ENCODE measurements at regions not wholly inside any gene's neighbourhood (a gene's known extent, or its start where the extent isn't known, plus 50 kb on each side); places are given as distances from the start of the nearest gene placed in this dataset.

DNA sequence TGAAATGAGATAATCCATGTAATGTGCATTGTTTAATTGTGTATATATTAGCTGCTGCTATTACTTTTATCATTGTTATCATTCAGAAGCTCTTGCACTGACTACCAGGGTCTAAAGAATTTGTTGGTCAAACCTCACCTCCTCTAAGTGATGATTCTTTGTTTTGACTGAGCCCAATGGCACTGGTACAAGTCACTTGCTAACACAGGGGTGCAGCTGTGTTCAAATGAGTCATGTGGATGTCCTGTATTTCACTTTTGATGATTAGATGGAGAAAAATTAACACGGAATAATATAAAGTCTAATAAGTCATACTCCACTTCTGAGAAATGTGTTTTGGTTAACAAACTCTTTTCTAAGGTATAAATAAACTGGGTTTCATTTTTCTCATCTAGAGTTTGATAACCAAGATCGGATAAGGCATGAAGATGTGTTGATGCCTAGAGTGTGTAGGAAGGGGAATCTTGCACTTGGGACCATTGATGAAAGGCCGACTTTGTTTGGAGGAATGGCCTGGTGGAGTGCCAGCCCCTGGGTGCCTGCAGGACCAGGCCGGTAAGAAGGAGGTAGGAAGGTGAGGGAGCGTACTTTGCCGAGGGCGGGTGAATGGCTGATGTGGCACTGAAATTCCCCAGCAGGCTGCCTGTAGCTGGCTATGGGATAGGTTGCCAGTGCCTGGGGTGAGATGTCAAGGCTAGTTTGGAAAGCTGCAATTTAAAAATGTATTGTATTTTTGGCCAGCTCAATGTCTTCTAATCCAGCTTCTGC, 244.7 kb upstream of the ZPLD1 start:
- peaks cover 0 to 8% (median 0%) of the 10 kb centered on the region in 6 donors for H3K4me1 ChIP-seq
- H3K27ac ChIP-seq = no peak overlapping the region
- H3K27me3 ChIP-seq (replicated peaks in 1 of 7) = no peaks in the 10 kb centered on the region
- no peak for TF ChIP-seq POLR2A (IDR thresholded peaks at IDR 0.05)
- TF ChIP-seq, protein P1, sequence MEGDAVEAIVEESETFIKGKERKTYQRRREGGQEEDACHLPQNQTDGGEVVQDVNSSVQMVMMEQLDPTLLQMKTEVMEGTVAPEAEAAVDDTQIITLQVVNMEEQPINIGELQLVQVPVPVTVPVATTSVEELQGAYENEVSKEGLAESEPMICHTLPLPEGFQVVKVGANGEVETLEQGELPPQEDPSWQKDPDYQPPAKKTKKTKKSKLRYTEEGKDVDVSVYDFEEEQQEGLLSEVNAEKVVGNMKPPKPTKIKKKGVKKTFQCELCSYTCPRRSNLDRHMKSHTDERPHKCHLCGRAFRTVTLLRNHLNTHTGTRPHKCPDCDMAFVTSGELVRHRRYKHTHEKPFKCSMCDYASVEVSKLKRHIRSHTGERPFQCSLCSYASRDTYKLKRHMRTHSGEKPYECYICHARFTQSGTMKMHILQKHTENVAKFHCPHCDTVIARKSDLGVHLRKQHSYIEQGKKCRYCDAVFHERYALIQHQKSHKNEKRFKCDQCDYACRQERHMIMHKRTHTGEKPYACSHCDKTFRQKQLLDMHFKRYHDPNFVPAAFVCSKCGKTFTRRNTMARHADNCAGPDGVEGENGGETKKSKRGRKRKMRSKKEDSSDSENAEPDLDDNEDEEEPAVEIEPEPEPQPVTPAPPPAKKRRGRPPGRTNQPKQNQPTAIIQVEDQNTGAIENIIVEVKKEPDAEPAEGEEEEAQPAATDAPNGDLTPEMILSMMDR (IDR thresholded peaks at IDR 0.05 in 8 of 11, conservative IDR thresholded peaks at IDR 0.05 in 3 of 11) = no peak
- TF ChIP-seq POLR2AphosphoS5 (IDR thresholded peaks at IDR 0.05) = no peak
- no peak for DNase-seq
- no peaks in the 10 kb centered on the region for H3K36me3 ChIP-seq
- 92 to 95% (median 94%) methylated on average over 7 of the region's 7 CpGs for WGBS, 5 donors
- no peak overlapping the region for H3K4me3 ChIP-seq
- H3K9me3 ChIP-seq = no peaks in the 10 kb centered on the region
- intact Hi-C loops (cut with DNase I; ENCODE audit: low total_unique reads) = no loop called here

DNA sequence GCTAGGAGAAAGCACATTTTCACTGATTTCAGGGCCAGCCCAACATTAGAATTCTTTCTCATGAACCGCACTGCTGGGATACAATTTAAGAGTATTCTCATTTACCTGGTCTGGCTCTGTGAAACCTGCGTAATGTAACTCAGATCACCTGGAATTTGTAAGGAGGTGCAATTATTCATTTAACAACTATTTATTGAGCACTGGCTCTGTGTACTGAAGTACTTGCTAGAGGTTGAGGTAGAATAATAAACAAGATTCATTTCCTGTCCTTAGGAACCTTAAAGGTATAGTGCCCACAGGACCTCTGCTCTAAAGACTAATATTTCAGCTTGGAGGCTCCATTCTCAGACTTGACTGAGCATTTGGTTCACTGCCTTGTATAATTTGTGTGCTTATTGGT, 242.2 kb upstream of the ZPLD1 start:
- no peaks in the 10 kb centered on the region for H3K9me3 ChIP-seq
- 76 to 100% (median 97%) methylated on average over 2 of the region's 2 CpGs for WGBS, 5 donors
- H3K27me3 ChIP-seq (replicated peaks in 1 of 7) = no peaks in the 10 kb centered on the region
- no peak overlapping the region for H3K27ac ChIP-seq
- intact Hi-C loops (cut with DNase I; ENCODE audit: low total_unique reads) = no loop called here
- H3K4me3 ChIP-seq = no peak overlapping the region
- no peak for DNase-seq
- no peaks in the 10 kb centered on the region for H3K36me3 ChIP-seq
- TF ChIP-seq, protein P1 (IDR thresholded peaks at IDR 0.05 in 8 of 11, conservative IDR thresholded peaks at IDR 0.05 in 3 of 11) = no peak
- TF ChIP-seq POLR2A (IDR thresholded peaks at IDR 0.05) (no peak), POLR2AphosphoS5 (IDR thresholded peaks at IDR 0.05) (no peak)
- H3K4me1 ChIP-seq = peaks cover 0 to 8% (median 0%) of the 10 kb centered on the region in 6 donors

DNA sequence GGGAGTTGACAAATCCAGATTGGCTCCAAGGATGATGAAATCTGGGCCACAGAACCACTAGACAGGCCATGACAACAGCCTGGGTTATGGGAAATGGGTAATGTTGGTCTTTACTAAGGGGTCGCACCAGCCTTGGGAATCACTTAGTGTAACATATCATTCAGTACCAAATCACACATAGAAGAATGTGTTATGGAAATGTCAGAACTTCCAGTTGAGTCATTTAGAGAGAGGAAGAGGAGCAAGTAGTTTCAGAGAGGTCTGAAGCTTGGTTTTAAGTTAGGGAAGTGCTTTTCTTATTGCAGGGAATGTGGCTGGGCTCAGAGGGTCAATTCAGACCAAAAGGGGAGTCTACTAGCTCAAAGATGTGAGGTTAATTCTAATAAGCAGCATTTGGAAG, 241.6 kb upstream of the ZPLD1 start:
- no peak for TF ChIP-seq POLR2AphosphoS5 (IDR thresholded peaks at IDR 0.05)
- Histone ChIP-seq H3K9me3 (no peaks in the 10 kb centered on the region), H3K4me1 (peaks cover 0 to 8% (median 0%) of the 10 kb centered on the region in 6 donors), H3K4me3 (no peak overlapping the region), H3K27me3 (replicated peaks in 1 of 7) (no peaks in the 10 kb centered on the region), H3K36me3 (no peaks in the 10 kb centered on the region), H3K27ac (no peak overlapping the region)
- intact Hi-C loops (cut with DNase I; ENCODE audit: low total_unique reads) = no loop called here
- WGBS, 5 donors = 82 to 100% (median 88%) methylated on average over 1 of the region's 1 CpG
- DNase-seq = no peak

DNA sequence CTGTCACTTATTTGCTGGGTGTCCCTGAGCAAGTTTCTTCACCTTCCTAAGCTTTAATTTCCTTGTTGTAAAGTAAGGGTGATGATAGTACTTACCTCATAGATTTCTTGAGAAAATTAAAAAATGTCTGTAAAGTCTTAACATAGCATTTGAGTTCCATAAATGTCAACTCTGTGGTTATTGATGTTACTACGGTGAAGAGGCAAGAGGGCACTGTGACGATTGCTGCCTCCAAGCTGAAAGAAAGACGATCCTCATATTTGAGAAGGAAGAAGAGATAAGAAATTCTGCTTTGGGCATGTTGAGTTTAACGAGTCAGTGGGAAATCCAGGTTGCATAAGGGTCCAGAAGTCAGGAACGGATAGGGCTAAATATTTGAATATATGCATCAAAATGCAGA, 240.8 kb upstream of the ZPLD1 start:
- TF ChIP-seq POLR2A (IDR thresholded peaks at IDR 0.05) = no peak
- TF ChIP-seq POLR2AphosphoS5 (IDR thresholded peaks at IDR 0.05) = no peak
- TF ChIP-seq, protein P1 (IDR thresholded peaks at IDR 0.05 in 8 of 11, conservative IDR thresholded peaks at IDR 0.05 in 3 of 11) = no peak
- H3K4me3 ChIP-seq = no peak overlapping the region
- no peaks in the 10 kb centered on the region for H3K36me3 ChIP-seq
- H3K4me1 ChIP-seq = peaks cover 0 to 8% (median 0%) of the 10 kb centered on the region in 6 donors
- no peak for DNase-seq
- WGBS, 5 donors = 90 to 96% (median 93%) methylated on average over 5 of the region's 5 CpGs
- H3K27ac ChIP-seq = no peak overlapping the region
- intact Hi-C loops (cut with DNase I; ENCODE audit: low total_unique reads) = no loop called here
- H3K9me3 ChIP-seq = no peaks in the 10 kb centered on the region
- no peaks in the 10 kb centered on the region for H3K27me3 ChIP-seq (replicated peaks in 1 of 7)

Measured in spleen (tissue), 11 donors.